ENCODE measurements at regions not wholly inside any gene's neighbourhood (a gene's known extent, or its start where the extent isn't known, plus 50 kb on each side); places are given as distances from the start of the nearest gene placed in this dataset.
"Not testable (repeated sequence)": the region's sequence is repeated elsewhere in the genome, so short reads cannot be mapped to it uniquely, and the experiment has no call there.

- CTCF ChIA-PET = interaction anchor here (0.7 to 1.6 kb wide), 4 partner anchors 10 to 221 kb away, joined by 3 to 7 read pairs (median 4); no protein-coding TSS in a partner anchor
- DNase-seq (ENCODE audit: extremely low spot score) = no peak
- POLR2A ChIA-PET = no interaction called here
- TF ChIP-seq, protein P1, sequence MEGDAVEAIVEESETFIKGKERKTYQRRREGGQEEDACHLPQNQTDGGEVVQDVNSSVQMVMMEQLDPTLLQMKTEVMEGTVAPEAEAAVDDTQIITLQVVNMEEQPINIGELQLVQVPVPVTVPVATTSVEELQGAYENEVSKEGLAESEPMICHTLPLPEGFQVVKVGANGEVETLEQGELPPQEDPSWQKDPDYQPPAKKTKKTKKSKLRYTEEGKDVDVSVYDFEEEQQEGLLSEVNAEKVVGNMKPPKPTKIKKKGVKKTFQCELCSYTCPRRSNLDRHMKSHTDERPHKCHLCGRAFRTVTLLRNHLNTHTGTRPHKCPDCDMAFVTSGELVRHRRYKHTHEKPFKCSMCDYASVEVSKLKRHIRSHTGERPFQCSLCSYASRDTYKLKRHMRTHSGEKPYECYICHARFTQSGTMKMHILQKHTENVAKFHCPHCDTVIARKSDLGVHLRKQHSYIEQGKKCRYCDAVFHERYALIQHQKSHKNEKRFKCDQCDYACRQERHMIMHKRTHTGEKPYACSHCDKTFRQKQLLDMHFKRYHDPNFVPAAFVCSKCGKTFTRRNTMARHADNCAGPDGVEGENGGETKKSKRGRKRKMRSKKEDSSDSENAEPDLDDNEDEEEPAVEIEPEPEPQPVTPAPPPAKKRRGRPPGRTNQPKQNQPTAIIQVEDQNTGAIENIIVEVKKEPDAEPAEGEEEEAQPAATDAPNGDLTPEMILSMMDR (IDR thresholded peaks at IDR 0.05; ENCODE audit: control extremely low read depth, extremely low read depth, low read depth, missing control alignments) = no peak
Measured at GRCh38 chr2:43007901-43008300, 215.5 kb upstream of the HAAO start.

DNA sequence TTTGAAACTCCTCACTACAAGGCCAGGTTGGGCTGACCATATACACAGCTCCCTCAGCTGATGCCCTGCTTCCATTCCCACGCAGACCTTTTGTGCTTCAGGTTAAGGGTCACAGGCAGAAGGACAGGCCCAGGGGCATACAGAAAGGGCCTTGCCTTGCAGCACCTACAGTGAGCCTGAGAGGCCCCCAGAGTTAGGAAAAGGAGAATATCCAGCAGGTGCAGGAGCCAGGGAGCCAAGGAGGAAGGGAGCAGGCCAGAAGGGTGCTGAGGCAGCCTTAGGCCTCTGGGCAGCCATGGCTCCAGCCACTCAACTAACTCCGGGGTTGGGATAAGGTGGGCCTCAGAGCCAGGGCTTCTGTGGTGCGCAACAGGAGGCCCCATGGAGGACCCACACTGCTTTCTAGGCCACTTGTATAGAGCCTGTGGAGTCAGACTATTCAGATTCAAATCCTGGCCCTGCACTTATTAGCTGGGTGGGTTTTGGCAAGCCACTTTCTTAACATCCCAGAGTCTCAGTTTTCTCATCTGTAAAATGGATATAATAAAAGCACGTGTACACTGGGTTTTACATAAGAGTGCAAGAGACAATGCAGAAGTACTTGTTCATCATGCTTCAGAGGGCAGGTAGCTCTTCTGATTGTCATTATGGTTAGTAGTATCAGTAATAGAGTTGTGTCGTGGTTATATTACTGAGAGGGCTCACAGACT lies 214.6 kb upstream of the HAAO start:
- ChIA-PET POLR2A (no interaction called here), CTCF (interaction anchor here (0.7 to 1.6 kb wide), 4 partner anchors 9 to 222 kb away, joined by 3 to 7 read pairs (median 3); no protein-coding TSS in a partner anchor)
- DNase-seq (ENCODE audit: extremely low spot score) = no peak
- TF ChIP-seq, protein P1 (IDR thresholded peaks at IDR 0.05; ENCODE audit: control extremely low read depth, extremely low read depth, low read depth, missing control alignments) = no peak

DNA sequence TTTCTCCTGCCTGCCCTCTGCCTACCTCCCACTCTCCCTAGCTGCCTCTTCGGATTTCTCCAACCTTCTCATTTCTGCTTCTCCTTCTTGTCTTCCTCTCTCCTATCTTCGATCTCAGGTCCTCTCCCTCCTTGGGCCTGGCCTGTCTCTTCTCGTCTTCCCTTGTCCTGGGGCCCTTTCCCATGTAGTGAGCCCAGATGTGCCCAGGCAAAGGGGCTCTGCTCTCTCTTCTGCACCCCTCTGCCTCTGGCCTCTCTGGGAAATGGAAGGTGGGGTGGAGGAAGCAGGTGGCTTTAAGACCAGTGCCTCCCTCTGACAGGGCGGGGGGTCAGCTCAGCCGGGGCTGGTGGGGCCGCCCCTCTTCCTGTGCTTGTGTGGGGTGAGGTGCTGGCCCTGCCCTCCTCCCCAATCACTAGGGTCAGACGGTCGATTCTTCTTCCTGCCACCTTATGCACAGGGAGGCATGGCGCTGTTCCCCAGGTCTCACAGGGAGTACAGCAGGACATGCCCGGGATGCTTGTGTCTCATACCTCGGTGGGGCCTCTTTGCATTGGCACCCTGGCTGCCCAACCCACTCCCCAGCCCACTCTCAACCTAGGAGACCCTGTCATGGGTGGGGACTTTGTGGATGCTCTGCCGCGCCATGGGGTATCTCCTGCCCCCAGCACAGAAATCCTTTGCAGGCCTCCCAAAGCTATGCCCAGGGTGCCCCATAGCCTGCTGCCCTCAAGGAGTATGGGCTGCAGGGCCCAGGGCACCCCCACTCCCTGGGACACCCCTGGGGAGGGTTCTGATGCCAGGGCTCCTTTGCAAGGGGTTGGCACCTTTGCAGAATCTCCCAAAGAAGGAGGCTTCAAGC lies 213.8 kb upstream of the HAAO start:
- TF ChIP-seq, protein P1 (IDR thresholded peaks at IDR 0.05; ENCODE audit: control extremely low read depth, extremely low read depth, low read depth, missing control alignments) = no peak
- ChIA-PET POLR2A (no interaction called here), CTCF (interaction anchor here (1.6 kb wide), 1 partner anchor 223 kb away, joined by 7 read pairs; no protein-coding TSS in a partner anchor)
- no peak for DNase-seq (ENCODE audit: extremely low spot score)

- no peak for DNase-seq (ENCODE audit: extremely low spot score)
- POLR2A ChIA-PET = interaction anchor here (0.6 kb wide), 1 partner anchor 102 kb away, joined by 3 read pairs; no protein-coding TSS in a partner anchor
- TF ChIP-seq, protein P1 (IDR thresholded peaks at IDR 0.05; ENCODE audit: control extremely low read depth, extremely low read depth, low read depth, missing control alignments) = no peak
- CTCF ChIA-PET = interaction anchor here (0.9 to 1.2 kb wide), 4 partner anchors 9 to 607 kb away, joined by 3 read pairs; no protein-coding TSS in a partner anchor
Measured at GRCh38 chr2:43005245-43005974, 213.0 kb upstream of the HAAO start.

GRCh38 chr2:43004879-43005244 lies 212.5 kb upstream of the HAAO start:
- ChIA-PET POLR2A (interaction anchor here (0.6 kb wide), 1 partner anchor 103 kb away, joined by 3 read pairs; no protein-coding TSS in a partner anchor), CTCF (interaction anchor here (0.9 to 1.2 kb wide), 4 partner anchors 10 to 607 kb away, joined by 3 read pairs; no protein-coding TSS in a partner anchor)
- no peak for DNase-seq (ENCODE audit: extremely low spot score)
- TF ChIP-seq, protein P1 (IDR thresholded peaks at IDR 0.05; ENCODE audit: control extremely low read depth, extremely low read depth, low read depth, missing control alignments) = no peak

DNA sequence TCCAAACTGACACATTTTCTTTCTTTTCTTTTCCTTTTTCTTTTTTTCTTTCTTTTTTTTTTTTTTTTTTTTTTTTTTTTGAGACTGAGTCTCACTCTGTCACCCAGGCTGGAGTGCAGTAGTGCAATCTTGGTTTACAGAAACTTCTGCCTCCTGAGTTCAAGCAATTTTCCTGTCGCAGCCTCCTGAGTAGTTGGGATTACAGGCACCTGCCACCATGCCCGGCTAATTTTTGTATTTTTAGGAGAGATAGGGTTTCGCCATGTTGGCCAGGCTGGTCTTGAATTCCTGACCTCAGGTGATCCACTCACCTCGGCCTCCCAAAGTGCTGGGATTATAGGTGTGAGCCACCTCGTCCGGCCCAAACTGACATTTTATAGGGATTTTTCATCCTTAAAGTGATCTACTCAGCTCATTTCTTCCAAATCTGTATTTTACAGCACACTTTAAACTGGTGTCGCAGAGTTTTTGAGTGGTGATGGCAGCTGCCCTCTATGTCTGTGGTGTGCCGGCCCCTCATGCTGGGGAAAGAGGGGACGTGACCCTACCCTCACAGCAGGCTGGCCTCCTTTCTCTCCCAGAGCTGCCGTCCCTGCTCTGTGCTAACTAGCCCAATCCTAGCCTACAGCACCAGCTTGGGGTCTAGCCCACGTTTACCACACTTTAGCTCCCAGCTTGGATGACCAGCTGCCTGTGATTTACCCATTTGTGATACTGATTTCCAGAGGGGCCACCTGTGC lies 211.9 kb upstream of the HAAO start:
- DNase-seq (ENCODE audit: extremely low spot score); POLR2A ChIA-PET: not testable (repeated sequence)
- CTCF ChIA-PET = interaction anchor here (1.0 to 1.2 kb wide), 2 partner anchors 10 to 18 kb away, joined by 3 read pairs; no protein-coding TSS in a partner anchor

Data from GM10248 (cell line).